CD4-positive, alpha-beta T cell (primary cell): ENCODE measurements at regions not wholly inside any gene's neighbourhood (a gene's known extent, or its start where the extent isn't known, plus 50 kb on each side); places are given as distances from the start of the nearest gene placed in this dataset.

Source experiments
- ATAC-seq: fragments of 200-7000 bp; cut with Tn5 transposase; one replicate; pipeline ENCODE4 v1.10.0; 2022; ENCODE audit warnings: mild to moderate bottlenecking; ENCODE audit not compliant: poor library complexity
- CTCF ChIA-PET: fragments of 350-600 bp; sonication (Branson Sonifier 250); formaldehyde crosslinking; loops from one replicate; lab custom pipeline; 2021; ENCODE audit warnings: antibody characterized with exemption, inconsistent platforms; lab: Charles Lee
- POLR2A ChIA-PET: fragments of 350-600 bp; sonication (Branson Sonifier 250); formaldehyde crosslinking; loops from one replicate; lab custom pipeline; 2021; ENCODE audit warnings: antibody characterized with exemption, inconsistent platforms; lab: Charles Lee
- DNase-seq, 14 experiments: peaks; one replicate each; pipeline ENCODE4 v3.0.0-alpha.2; 2013 to 2020; ENCODE audit warnings: mixed read lengths in 2 of 14
- H3K27ac ChIP-seq, 2 donors: one replicate each; pipeline versions ENCODE4 v1.5.1 to v1.7.0; 2013; ENCODE audit warnings: low read length in 2 of 2, low read depth in 1 of 2, mild to moderate bottlenecking in 1 of 2
- H3K27me3 ChIP-seq, 2 experiments: 1 replicate in 1 of 2; 2 replicates in 1 of 2; pipeline versions ENCODE4 v1.6.1 to v1.7.0; 2013; ENCODE audit warnings: low read length in 2 of 2, control low read depth in 1 of 2, mild to moderate bottlenecking in 1 of 2, moderate library complexity in 1 of 2; ENCODE audit not compliant: insufficient read depth in 2 of 2, control insufficient read depth in 1 of 2
- H3K36me3 ChIP-seq: one replicate; pipeline ENCODE4 v1.6.1; 2013; ENCODE audit warnings: low read length, control low read depth; ENCODE audit not compliant: insufficient read depth
- H3K4me1 ChIP-seq: one replicate; pipeline ENCODE4 v1.6.1; 2013; ENCODE audit warnings: low read length, control low read depth; ENCODE audit not compliant: insufficient read depth
- H3K4me3 ChIP-seq: one replicate; pipeline ENCODE4 v1.5.1; 2013; ENCODE audit warnings: mild to moderate bottlenecking, low read length, moderate library complexity
- H3K9me3 ChIP-seq, 2 experiments: 1 replicate in 1 of 2; 2 replicates in 1 of 2; pipeline versions ENCODE4 v1.6.1 to v1.7.0; 2013; ENCODE audit warnings: low read length in 2 of 2, mild to moderate bottlenecking in 2 of 2, control low read depth in 1 of 2, moderate library complexity in 1 of 2; ENCODE audit not compliant: control insufficient read depth in 1 of 2, insufficient read depth in 1 of 2
- H3K27ac Mint-ChIP-seq: one replicate; pipeline ENCODE4 v1.8.0; 2020; ENCODE audit warnings: mixed read lengths
- H3K27me3 Mint-ChIP-seq: one replicate; pipeline ENCODE4 v1.8.0; 2021; ENCODE audit warnings: mixed read lengths
- H3K36me3 Mint-ChIP-seq: one replicate; pipeline ENCODE4 v1.8.0; 2021; ENCODE audit warnings: low read depth, mixed read lengths
- H3K4me1 Mint-ChIP-seq: one replicate; pipeline ENCODE4 v1.8.0; 2021; ENCODE audit warnings: low read depth, mixed read lengths
- H3K4me3 Mint-ChIP-seq: one replicate; pipeline ENCODE4 v1.8.0; 2020; ENCODE audit warnings: mild to moderate bottlenecking, mixed read lengths
- H3K9me3 Mint-ChIP-seq: one replicate; pipeline ENCODE4 v1.8.0; 2020; ENCODE audit warnings: mixed read lengths
- CTCF ChIP-seq: fragments of 200-600 bp; IDR thresholded peaks from one replicate; pipeline ENCODE4 v1.8.0; 2022; ENCODE audit warnings: antibody characterized with exemption, mild to moderate bottlenecking
- intact Hi-C, 2 experiments: fragments of 100-400 bp; cut with DNase I in 1 of 2; cut with micrococcal nuclease in 1 of 2; formaldehyde crosslinking; loops; one replicate each; pipeline versions ENCODE4 v1.15.1 to v1.9.0; 2023 to 2025; cut with DNase I, micrococcal nuclease

GRCh38 chr20:24815196-24815815 is 133.8 kb upstream of the CST7 start:
- DNase-seq: no peak
- Histone ChIP-seq H3K27me3 (no peaks in the 10 kb centered on the region), H3K9me3 (peaks cover 0 to 13% of the 10 kb centered on the region in 2 experiments), H3K27ac (no peak overlapping the region), H3K36me3 (no peaks in the 10 kb centered on the region), H3K4me1 (no peaks in the 10 kb centered on the region), H3K4me3 (no peak overlapping the region)
- no peak for TF ChIP-seq CTCF
- Mint-ChIP-seq H3K27me3 (no peaks in the 10 kb centered on the region), H3K27ac (no peak overlapping the region), H3K36me3 (no peaks in the 10 kb centered on the region), H3K9me3 (no peaks in the 10 kb centered on the region), H3K4me1 (no peaks in the 10 kb centered on the region), H3K4me3 (no peak overlapping the region)
- intact Hi-C loops: no loop called here
- CTCF ChIA-PET: no interaction called here
- ATAC-seq: no peak
- POLR2A ChIA-PET: no interaction called here

DNA sequence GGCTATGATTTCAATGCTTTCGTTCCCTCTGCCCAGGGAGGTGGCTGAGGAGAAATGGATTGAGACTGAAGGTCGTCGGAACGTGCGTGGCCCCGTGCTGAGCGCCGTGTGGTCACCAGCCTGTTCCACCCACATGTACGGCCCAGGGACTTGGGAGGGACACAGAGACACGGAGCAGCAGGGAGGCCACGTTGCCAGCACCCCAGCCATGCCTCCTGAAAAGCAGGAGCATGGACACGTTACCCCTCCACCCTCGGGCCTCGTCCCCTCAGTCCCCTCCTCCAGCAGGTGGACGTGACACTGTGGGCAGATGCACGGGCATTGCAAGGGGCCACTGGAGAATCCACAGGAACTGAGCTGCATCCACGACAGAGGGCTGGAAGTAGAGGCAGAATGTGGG is 133.1 kb upstream of the CST7 start:
- H3K9me3 Mint-ChIP-seq: no peaks in the 10 kb centered on the region
- H3K27ac Mint-ChIP-seq: no peak overlapping the region
- intact Hi-C loops: no loop called here
- no peak overlapping the region for H3K4me3 ChIP-seq
- H3K27me3 ChIP-seq: no peaks in the 10 kb centered on the region
- peaks cover 0 to 13% of the 10 kb centered on the region in 2 experiments for H3K9me3 ChIP-seq
- no peaks in the 10 kb centered on the region for H3K27me3 Mint-ChIP-seq
- no peaks in the 10 kb centered on the region for H3K4me1 ChIP-seq
- ChIA-PET CTCF (no interaction called here), POLR2A (no interaction called here)
- DNase-seq (no peak), ATAC-seq (no peak)
- no peak overlapping the region for H3K4me3 Mint-ChIP-seq
- H3K27ac ChIP-seq: no peak overlapping the region
- H3K4me1 Mint-ChIP-seq: no peaks in the 10 kb centered on the region
- H3K36me3 ChIP-seq: no peaks in the 10 kb centered on the region
- H3K36me3 Mint-ChIP-seq: no peaks in the 10 kb centered on the region
- TF ChIP-seq CTCF: no peak

DNA sequence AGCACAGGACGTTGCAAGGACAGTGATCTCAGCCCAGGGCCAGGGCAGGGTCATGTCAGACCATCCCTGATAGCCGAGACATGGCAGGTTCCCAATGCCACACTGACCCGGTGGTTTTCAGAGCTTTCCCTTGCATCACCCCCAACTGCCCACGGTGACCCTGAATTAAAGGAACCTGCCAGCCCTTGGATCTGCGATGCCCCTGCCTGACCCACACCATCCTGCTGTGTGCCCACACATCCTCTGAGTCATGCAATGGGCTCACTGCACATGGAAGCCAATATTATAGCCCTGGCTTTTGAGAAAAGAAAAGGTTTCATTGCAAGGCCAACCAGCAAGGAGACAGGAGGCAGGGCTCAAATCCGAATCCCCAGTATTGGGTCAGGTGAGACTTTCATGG is 132.6 kb upstream of the CST7 start:
- Mint-ChIP-seq H3K4me3 (no peak overlapping the region), H3K27ac (no peak overlapping the region), H3K36me3 (no peaks in the 10 kb centered on the region), H3K4me1 (no peaks in the 10 kb centered on the region), H3K9me3 (no peaks in the 10 kb centered on the region), H3K27me3 (no peaks in the 10 kb centered on the region)
- TF ChIP-seq CTCF: no peak
- DNase-seq (no peak), ATAC-seq (no peak)
- ChIA-PET POLR2A (no interaction called here), CTCF (no interaction called here)
- H3K9me3 ChIP-seq: peaks cover 0 to 13% of the 10 kb centered on the region in 2 experiments
- H3K36me3 ChIP-seq: no peaks in the 10 kb centered on the region
- no peaks in the 10 kb centered on the region for H3K4me1 ChIP-seq
- no peak overlapping the region for H3K27ac ChIP-seq
- no peak overlapping the region for H3K4me3 ChIP-seq
- H3K27me3 ChIP-seq: no peaks in the 10 kb centered on the region
- intact Hi-C loops: no loop called here
